ENCODE measurements at regions not wholly inside any gene's neighbourhood (a gene's known extent, or its start where the extent isn't known, plus 50 kb on each side); places are given as distances from the start of the nearest gene placed in this dataset.

DNA sequence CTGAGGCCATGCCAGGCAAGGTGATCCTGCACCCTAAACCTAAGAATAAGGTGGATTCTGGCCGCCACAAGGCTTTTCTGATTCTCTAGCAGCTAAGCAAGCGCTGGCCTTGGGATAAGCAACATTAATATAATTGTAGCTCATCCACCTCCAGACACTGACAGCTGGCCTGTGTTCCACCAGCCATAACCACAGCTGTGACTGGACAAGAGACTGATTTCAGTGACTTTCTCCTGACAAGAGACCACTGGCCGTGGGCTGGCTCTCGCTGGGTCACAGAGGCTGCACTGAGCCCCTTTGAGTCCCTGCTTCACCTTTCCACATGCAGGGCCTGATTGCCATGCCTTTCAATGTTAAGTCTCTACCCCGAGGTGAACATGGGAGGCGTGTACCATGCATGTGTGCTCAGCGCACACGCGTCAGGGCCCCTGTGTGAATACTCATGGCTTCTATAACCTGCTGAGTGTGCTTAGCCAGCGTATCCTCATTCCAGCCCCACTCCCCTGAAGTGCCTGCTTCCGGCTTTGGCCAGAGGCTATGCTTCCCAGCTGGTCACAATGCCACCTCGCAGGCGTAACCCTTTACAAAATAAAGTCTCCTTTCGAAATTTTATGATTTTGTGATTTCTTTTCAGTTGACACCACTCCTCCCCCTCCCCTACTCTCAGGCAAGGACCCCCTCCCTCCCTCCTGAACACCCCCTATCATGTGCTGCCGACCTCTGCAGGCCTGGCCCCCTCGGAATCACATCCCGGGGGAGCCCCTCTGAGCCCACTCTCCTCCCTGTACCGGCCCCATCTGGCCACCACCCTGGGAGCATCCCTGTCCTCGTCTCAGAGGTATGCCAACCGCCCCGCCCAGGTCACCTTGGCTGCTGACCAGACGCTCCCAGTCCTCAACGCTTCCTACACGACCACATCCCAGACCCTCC, 128.1 kb downstream of the CTTN start:
- in situ Hi-C loops (cut with HindIII; ENCODE audit: low pct_unique_long_range_greater_than_20kb, low sequenced_read_pairs) = no loop called here
- peak in 1 of 2 experiments; percentile 40 for DNase-seq (ENCODE audit: low read depth in 1 of 2, low spot score in 1 of 2)
- no peak for TF ChIP-seq JUND (IDR thresholded peaks at IDR 0.05; ENCODE audit: low read depth)

DNA sequence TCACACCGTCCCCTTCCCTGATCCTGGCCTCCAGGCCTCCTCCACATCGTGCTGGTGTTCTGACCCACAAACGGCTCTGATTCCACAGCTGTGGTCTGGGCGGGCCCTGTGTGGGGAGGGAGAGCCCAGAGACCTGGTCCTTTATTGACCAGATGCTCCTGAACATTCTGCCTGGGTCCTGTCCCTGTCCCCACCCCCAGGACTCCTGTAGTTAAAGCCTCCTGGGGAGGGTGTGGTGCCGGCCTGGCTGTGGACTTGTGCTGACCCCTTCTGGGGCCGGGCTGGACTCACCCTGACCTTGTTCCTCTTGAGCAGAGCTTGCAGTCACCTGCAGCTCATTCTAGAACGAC, 128.7 kb downstream of the CTTN start:
- in situ Hi-C loops (cut with HindIII; ENCODE audit: low pct_unique_long_range_greater_than_20kb, low sequenced_read_pairs) = no loop called here
- no peak for DNase-seq (ENCODE audit: low read depth in 1 of 2, low spot score in 1 of 2)
- TF ChIP-seq JUND (IDR thresholded peaks at IDR 0.05; ENCODE audit: low read depth) = no peak

DNA sequence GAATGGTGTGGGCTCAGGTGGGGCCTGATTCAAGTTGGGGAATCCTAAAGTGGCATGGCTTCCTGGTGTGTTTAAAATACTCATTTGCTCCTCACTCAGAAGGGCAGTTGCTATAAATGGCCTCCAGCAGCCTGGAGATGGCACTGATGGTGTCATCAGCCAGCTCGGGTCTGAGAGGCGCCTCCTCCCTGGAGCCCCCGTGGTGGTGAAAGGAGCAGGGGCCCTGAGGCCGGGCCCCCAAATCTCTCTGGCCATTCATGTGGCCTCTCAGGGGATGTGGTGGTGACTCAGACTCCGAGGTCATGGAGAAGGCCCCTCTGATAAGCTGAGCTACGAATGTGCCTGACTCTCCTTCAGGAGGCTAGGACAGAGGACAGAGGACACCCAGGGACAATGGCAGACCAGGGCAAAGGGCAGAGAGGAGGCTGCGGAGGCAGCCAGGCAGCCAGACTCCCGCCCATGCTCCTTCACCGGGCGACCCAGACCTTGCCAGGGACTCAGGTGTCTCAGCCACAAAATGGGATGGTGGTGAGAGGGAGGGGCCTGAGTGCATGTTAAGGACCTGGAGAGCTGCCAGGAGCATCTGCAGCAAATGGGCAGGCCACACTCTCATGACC, 129.2 kb downstream of the CTTN start:
- DNase-seq (ENCODE audit: low read depth in 1 of 2, low spot score in 1 of 2) = no peak
- no peak for TF ChIP-seq JUND (IDR thresholded peaks at IDR 0.05; ENCODE audit: low read depth)
- in situ Hi-C loops (cut with HindIII; ENCODE audit: low pct_unique_long_range_greater_than_20kb, low sequenced_read_pairs) = no loop called here

DNA sequence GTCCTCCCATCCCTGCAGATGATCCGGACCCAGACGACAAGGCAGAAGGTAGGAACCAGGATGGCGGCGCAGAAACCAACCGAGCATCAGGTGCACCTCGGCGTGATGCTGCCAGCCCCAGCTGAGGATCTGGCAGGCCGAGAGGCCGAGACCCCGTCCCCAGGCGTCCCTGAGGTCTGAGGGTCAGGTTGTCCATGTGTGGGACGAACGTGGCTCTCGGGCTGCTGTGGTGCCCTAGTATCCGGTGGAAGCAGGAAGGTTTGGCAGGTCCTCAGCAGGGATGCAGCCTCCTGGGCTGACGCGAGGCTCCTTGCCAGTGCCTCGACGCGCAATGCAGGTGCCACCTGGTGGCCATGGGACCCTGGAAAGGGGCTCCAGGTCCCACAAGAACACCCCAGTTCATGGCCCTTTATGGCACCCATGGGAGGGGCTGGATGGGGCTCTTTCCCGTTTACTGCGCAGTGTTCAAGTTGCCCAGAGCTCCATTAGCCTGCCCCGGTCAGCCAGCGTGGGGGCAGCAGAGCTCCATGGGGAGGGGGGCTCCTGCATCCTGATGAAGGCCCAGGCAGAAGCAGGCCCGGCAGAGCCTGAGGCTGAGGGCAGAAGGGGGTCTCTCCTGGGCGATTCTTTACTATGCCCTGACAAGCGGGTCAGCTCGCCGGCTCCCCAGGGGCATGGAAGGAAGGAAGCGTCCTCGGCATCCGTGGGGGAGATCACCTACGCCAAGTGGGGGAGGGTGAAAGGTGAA, 129.9 kb downstream of the CTTN start:
- no peak for TF ChIP-seq JUND (IDR thresholded peaks at IDR 0.05; ENCODE audit: low read depth)
- DNase-seq (ENCODE audit: low read depth in 1 of 2, low spot score in 1 of 2) = no peak
- in situ Hi-C loops (cut with HindIII; ENCODE audit: low pct_unique_long_range_greater_than_20kb, low sequenced_read_pairs) = no loop called here

DNA sequence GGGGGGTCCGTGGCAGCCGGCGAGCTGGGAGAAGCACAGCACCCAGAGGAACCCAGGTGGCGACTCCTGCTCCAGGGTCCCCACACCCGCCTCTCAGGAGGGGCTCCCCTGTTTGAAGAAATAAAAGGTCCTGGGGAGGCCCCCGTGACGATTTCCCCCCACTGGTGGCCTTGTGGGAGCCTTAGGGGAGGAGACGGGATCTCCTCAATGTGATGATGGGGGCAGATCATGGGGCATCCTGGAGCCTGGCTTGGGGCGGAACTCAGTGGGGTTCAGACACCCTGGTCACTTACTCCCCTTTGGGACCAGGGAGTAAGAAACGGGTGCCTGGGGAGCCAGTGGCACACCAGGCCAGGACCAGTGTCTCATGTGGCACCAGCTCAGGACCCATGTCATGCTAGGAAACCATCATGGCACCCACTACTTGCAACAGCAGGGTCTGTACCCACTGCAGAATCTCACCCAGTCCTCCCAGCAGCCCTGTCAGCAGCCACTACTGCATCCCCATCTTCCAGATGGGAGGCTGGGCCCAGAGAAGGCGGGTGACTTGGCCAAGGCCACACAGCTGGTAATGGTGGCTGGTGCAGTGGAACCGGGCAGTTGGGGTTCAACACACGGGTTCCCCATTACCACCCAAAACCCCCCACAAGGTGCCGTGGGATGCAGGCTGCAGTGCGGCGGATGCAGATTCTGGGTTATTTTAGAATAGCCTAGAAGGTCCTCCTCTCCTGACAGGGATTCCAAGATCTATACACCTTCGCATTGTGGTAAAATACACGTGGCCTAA, 130.7 kb downstream of the CTTN start:
- DNase-seq (ENCODE audit: low read depth in 1 of 2, low spot score in 1 of 2) = no peak
- in situ Hi-C loops (cut with HindIII; ENCODE audit: low pct_unique_long_range_greater_than_20kb, low sequenced_read_pairs) = no loop called here
- no peak for TF ChIP-seq JUND (IDR thresholded peaks at IDR 0.05; ENCODE audit: low read depth)

DNA sequence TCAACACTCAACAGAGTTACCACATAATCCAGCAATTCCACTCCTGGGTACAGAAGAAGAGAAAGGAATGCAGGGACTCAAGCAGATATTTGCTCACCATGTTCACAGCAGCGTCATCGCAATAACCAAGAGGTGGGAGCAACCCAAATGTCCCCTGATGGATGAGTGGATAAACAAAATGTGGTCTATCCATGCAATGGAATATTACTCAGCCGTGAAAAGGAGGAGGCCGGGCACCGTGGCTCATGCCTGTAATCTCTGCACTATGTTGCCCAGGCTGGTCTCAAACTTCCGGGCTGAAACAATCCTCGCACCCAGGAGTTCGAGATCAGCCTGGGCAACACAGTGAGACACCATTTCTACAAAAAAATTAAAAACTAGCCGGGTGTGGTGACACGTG, 131.7 kb downstream of the CTTN start:
- DNase-seq (ENCODE audit: low read depth in 1 of 2, low spot score in 1 of 2) = no peak
- TF ChIP-seq JUND (IDR thresholded peaks at IDR 0.05; ENCODE audit: low read depth) = no peak
- in situ Hi-C loops (cut with HindIII; ENCODE audit: low pct_unique_long_range_greater_than_20kb, low sequenced_read_pairs) = no loop called here

DNA sequence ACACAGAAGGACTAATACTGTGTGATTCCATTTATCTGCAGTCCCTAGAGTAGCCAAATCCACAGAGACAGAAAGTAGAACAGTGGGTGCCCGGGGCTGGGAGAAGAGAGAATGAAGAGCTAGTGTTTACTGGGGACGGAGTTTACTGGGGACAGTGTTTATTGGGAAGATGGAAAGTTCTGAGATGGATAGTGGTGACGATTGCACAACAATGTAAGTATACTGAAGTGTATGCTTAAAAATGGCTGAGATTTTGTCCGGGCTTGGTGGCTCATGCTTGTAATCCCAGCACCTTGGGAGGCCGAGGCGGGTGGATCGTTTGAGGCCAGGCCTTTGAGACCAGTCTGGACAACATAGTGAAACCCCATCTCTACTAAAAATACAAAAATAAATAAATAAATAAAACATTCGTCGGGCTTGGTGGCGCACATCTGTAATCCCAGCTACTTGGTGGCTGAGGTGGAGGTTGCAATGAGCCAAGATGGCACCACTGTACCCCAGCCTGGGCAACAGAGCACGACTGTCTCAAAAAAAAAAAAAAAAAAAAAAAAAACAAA, 132.4 kb downstream of the CTTN start:
- in situ Hi-C loops (cut with HindIII; ENCODE audit: low pct_unique_long_range_greater_than_20kb, low sequenced_read_pairs) = no loop called here
- no peak for TF ChIP-seq JUND (IDR thresholded peaks at IDR 0.05; ENCODE audit: low read depth)
- no peak for DNase-seq (ENCODE audit: low read depth in 1 of 2, low spot score in 1 of 2)

DNA sequence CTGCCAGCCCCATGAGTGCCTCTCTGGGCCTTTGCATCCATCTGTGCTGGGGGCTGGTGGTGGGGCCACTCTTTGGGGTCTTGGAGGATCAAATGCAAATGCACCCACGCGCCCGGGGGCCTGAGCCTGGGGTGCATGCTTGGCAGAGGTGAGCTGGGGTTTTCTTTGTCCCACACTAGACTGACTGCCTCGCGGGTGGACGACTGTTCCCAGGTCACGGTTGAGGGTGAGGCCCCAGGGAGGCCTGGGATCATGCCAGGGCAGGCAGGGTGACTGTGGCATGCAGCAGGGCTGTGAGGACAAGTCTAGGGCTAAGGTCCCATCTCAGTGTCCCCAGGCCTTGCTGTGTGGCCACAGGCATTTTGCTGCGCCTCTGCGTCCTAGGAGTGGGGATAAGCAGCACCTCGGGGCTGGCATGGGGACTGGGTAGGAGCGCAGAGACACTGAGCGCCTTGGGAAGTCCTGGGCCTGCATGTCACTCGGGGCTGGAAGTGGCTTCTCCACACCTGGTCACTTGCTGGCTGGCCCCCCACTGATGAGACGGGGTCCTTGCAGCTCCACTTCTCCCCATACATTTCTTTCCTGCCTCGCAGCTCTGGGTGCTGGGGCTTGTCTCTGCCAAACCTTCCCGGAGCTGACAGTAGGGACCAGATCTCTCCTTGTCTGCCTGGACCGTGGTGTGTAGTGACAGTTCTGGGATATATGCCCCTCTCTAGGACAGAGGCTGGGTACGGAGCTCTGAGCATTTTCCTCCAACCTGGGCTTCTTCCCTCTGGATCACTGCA, 133.1 kb downstream of the CTTN start:
- in situ Hi-C loops (cut with HindIII; ENCODE audit: low pct_unique_long_range_greater_than_20kb, low sequenced_read_pairs) = no loop called here
- no peak for DNase-seq (ENCODE audit: low read depth in 1 of 2, low spot score in 1 of 2)
- TF ChIP-seq JUND (IDR thresholded peaks at IDR 0.05; ENCODE audit: low read depth) = no peak

DNA sequence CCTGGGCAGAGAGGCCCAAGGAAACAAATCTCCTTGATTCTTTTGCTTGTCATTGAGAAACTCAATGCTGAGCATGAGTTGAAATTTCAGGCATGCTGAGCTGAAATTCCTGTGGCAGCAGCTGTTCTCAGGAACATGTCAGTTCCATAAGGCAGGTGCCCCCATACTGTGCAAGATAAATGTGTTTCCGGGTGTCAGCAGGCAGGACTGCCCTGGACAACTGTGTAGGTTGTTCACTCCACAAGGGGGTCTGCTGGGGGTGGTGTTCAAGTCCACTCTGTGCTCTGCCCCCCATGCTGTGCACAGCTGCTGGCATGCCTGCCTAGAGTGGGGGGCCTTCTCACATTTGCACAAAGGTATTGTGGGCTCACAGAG, 133.7 kb downstream of the CTTN start:
- DNase-seq (ENCODE audit: low read depth in 1 of 2, low spot score in 1 of 2) = no peak
- in situ Hi-C loops (cut with HindIII; ENCODE audit: low pct_unique_long_range_greater_than_20kb, low sequenced_read_pairs) = no loop called here
- TF ChIP-seq JUND (IDR thresholded peaks at IDR 0.05; ENCODE audit: low read depth) = no peak

DNA sequence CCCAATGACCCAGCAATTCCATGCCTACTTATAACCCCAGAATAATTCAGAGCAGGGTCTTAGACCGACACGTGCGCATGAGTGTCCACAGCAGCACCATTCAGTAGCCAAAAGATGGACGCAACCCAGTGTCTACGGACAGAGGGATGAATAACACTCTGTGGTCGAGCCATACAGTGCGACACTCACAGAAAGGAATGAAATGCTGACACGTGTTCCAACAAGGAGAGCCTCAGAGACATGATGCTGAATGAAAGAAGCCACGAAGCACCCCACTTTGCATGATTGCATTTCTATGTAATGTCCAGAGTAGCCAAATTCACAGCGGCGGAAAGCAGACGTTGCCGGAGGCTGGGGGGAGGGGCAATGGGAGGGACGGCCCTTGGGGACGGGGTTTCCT, 134.4 kb downstream of the CTTN start:
- TF ChIP-seq JUND (IDR thresholded peaks at IDR 0.05; ENCODE audit: low read depth) = no peak
- in situ Hi-C loops (cut with HindIII; ENCODE audit: low pct_unique_long_range_greater_than_20kb, low sequenced_read_pairs) = no loop called here

DNA sequence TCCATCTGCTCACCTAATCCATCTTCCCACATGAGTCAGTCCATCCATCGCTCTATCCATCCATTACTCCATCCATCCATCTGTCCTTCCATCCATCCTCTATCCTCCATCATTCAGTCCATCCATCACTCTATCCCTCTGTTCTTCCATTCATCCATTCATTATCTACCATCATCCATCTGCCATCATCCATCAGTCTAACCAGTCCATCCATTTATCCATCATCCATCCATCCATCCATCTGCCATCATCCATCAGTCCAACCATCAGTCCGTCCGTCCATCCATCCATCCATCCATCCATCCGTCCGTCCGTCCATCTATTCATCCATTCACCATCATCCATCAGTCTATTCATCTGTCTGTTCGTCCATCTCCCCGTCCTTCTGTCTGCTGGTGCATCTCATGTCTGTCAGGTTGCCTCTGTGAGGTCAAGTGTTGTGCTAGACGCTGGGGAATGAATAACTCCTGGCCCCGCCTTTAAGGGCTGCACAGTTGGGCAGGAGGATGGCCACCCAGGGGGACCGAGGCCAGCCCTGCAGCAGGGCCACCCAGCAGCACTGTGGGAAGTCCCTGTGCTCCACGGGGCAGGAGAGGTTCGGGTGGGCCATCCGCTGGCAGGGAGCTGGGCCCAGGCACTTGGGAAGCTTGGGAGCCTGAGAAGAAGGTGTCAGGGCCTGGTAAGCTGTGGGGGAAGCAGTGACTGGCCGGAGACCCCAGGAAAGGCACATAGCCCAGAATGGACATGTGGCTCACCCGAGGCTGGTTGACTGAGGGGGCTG, 137.1 kb downstream of the CTTN start:
- no peak for TF ChIP-seq JUND (IDR thresholded peaks at IDR 0.05; ENCODE audit: low read depth)
- in situ Hi-C loops (cut with HindIII; ENCODE audit: low pct_unique_long_range_greater_than_20kb, low sequenced_read_pairs) = no loop called here
- DNase-seq (ENCODE audit: low read depth in 1 of 2, low spot score in 1 of 2) = no peak

More for the DNA sequence above, 134.4 kb downstream of the CTTN start:
- no peak for DNase-seq (ENCODE audit: low read depth in 1 of 2, low spot score in 1 of 2)
